Ectodermal cell (in vitro differentiated cells): ENCODE measurements at regions not wholly inside any gene's neighbourhood (a gene's known extent, or its start where the extent isn't known, plus 50 kb on each side); places are given as distances from the start of the nearest gene placed in this dataset.

ENCODE experiments used
- H3K27ac ChIP-seq: 2 replicates; pipeline ENCODE4 v1.7.0; 2013; ENCODE audit warnings: mild to moderate bottlenecking, low read depth, low read length; ENCODE audit not compliant: insufficient read depth, poor library complexity, severe bottlenecking
- H3K27me3 ChIP-seq: 2 replicates; pipeline ENCODE4 v1.7.0; 2013; ENCODE audit warnings: mild to moderate bottlenecking, low read length; ENCODE audit not compliant: insufficient read depth, control insufficient read depth, poor library complexity, severe bottlenecking
- H3K36me3 ChIP-seq: one replicate; pipeline ENCODE4 v1.7.0; 2013; ENCODE audit warnings: low read length; ENCODE audit not compliant: control insufficient read depth, insufficient read depth
- H3K4me1 ChIP-seq: one replicate; pipeline ENCODE4 v1.7.0; 2013; ENCODE audit warnings: low read length; ENCODE audit not compliant: control insufficient read depth, insufficient read depth
- H3K4me3 ChIP-seq: 2 replicates; pipeline ENCODE4 v1.7.0; 2013; ENCODE audit warnings: low read depth, low read length, control low read depth; ENCODE audit not compliant: insufficient read depth
- H3K9me3 ChIP-seq: 2 replicates; pipeline ENCODE4 v1.7.0; 2013; ENCODE audit warnings: mild to moderate bottlenecking, low read length, moderate library complexity; ENCODE audit not compliant: control insufficient read depth
- WGBS, 2 experiments: methylation state at CpG; one replicate each; pipeline ENCODE4 v1.1.7; 2013; ENCODE audit warnings: missing lambda C conversion rate in 2 of 2; 5-methylcytosine and 5-hydroxymethylcytosine counted together

DNA sequence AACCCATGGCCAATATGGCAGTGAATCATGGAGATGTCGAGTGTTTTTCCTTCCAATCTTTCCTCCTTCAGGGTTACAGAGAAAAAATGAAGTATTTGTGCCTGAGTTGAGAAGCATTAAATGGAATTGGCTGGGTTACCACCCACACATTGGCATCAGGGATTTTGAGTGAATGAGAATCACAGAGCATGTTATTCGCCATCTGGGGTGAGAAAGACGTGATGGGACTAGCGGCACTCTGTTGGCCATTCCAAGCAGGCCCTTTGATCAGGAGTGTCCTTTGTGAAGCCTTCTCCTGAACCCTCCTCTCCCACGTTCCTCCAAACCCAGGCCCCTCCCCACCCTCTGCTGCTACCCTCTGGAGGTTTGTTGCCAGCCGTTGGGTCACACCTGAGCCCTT, 84.2 kb upstream of the PCDH8 start:
- Histone ChIP-seq H3K27ac (peak overlapping the region; percentile 3), H3K36me3 (no peaks in the 10 kb centered on the region), H3K4me1 (peaks cover 24% of the 10 kb centered on the region), H3K27me3 (no peaks in the 10 kb centered on the region), H3K9me3 (no peaks in the 10 kb centered on the region), H3K4me3 (no peak overlapping the region)
- 86 to 89% methylated on average over 6 of the region's 6 CpGs for WGBS, 2 experiments

DNA sequence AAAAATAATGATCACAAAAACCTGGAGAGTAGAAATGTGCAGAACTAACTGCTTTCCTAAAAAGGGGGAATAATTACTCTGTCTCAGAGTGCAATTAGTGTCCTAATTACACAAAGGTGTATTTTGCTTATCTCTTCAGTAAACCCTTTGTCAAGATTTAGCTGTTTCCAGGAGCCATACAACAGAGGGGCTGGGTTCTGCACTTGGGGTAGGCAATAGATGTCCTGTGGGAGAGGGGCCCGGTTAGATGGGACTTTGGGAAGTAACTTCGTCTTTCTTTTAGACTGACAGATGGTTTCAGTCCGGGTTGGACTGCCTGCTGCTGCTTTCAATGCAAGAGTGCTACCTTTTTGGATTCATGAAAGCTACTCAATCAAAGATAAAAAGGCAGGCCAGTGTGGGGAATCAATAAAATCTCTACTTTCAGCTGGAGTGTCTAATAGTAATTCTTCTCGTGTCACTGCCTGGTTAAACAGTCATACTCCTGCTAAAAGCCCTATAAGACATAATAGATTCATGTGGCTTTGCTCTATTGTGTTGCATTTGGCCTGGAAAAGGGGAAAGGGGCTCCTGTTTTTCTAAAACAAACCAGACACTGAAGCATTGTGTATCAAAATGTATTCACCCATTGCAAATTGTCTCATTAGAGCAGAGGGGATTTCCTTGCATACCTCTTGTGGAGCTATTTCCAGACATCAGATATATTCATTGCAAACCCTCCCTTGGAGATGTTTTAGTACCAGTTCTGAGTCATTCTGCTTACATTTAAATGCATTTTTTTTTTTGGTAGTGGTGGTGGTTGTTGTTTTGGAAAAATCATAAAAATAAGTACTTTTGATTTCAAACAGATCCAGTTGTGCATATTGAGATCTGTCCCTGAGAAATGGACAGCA, 83.3 kb upstream of the PCDH8 start:
- no peaks in the 10 kb centered on the region for H3K27me3 ChIP-seq
- H3K9me3 ChIP-seq: no peaks in the 10 kb centered on the region
- H3K4me1 ChIP-seq: peaks cover 24% of the 10 kb centered on the region
- H3K27ac ChIP-seq: peak overlapping the region; percentile 52
- 50% methylated on average over 4 of the region's 4 CpGs for WGBS, 2 experiments
- no peak overlapping the region for H3K4me3 ChIP-seq
- no peaks in the 10 kb centered on the region for H3K36me3 ChIP-seq

DNA sequence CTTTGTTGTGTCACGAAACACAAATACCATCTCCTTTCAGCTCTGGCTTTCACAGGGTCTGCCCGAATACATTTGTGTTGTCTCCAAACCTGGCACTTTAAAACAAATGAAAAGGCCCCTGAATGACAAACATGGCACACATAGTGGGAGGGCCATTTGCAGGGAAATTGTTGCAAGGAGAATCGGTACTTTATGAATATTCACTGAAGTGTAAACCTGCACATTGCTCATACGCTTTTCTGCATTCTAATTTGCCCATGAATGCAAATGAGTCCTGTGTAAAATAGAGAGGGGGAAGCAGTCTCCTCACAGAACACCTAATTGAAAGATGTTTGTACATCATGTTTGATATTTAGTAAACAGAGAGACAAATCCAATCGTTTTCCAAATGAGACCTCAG, 82.7 kb upstream of the PCDH8 start:
- no peak overlapping the region for H3K4me3 ChIP-seq
- H3K9me3 ChIP-seq: no peaks in the 10 kb centered on the region
- no peak overlapping the region for H3K27ac ChIP-seq
- H3K27me3 ChIP-seq: no peaks in the 10 kb centered on the region
- H3K36me3 ChIP-seq: no peaks in the 10 kb centered on the region
- 87 to 94% methylated on average over 4 to 5 of the region's 5 CpGs for WGBS, 2 experiments
- H3K4me1 ChIP-seq: peaks cover 24% of the 10 kb centered on the region

DNA sequence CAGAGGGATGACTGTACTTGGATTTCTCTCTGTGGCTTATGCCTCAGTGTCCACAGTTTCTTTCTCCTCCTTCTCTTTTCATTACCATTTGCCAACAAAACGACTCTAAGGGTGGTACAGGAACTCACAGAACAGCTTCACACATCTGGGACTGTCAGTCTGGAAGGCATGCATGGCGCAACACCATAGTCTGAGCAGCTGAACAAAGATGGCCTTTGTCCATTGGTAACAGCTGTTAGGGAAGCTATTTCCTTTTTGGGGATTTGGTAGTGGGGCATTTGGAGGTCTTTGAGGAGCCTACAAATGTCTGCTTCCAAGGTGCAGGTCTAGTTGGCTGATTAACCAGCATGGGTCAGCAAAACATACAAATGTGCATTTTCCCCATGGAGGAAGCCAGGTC, 81.4 kb upstream of the PCDH8 start:
- H3K36me3 ChIP-seq: no peaks in the 10 kb centered on the region
- no peaks in the 10 kb centered on the region for H3K9me3 ChIP-seq
- WGBS, 2 experiments: 96% methylated on average over 2 of the region's 2 CpGs
- peaks cover 29% of the 10 kb centered on the region for H3K4me1 ChIP-seq
- H3K27me3 ChIP-seq: no peaks in the 10 kb centered on the region
- H3K4me3 ChIP-seq: no peak overlapping the region
- H3K27ac ChIP-seq: no peak overlapping the region

DNA sequence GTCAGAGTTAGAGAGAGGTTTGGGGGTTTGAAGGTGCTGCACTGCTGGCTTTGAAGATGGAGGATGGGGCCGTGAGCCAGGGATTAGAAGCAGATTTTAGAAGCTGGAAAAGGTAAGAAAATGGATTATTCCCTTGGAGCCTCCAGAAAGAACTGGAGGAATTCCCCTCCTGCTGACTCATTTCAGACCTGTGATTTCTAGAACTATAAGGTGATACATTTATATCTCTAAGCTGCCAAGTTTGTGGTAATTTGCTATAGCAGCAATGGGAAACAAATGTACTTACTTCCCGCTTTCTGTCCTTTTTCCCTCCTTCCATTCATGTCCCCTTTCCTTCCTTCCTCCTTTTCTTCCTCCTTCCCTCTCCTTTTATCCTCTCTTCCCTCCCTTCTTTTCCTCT, 78.5 kb upstream of the PCDH8 start:
- no peak overlapping the region for H3K27ac ChIP-seq

DNA sequence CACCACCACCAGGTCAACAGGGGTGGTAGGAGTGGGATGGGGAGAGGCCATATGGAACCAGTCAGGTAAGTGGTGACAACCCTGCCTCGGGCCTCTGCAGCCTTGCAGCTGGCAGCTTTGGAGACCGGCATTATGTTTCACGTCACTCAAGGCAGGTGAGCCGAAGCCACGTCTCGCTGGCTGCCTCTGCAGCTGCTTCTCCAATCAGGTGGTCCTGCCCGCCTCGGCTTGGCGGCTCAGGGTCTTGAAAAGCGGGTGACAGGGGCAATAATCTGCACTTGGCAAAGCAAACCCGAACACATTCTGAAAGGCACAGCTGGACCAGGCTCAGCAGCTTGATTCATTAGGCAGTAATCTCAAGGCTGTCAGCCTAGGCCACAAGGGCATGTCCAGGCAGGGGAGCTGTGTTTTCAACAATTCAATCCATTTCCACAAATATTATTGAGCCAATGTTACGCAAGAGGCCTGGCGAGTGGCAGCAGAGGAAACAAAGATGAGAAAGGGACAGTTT, 77.4 kb upstream of the PCDH8 start:
- Histone ChIP-seq H3K4me3 (no peak overlapping the region), H3K4me1 (peaks cover 18% of the 10 kb centered on the region), H3K9me3 (no peaks in the 10 kb centered on the region), H3K27ac (no peak overlapping the region), H3K27me3 (no peaks in the 10 kb centered on the region), H3K36me3 (no peaks in the 10 kb centered on the region)
- 91 to 92% methylated on average over 13 of the region's 13 CpGs for WGBS, 2 experiments

More for the DNA sequence above, 78.5 kb upstream of the PCDH8 start:
- Histone ChIP-seq H3K4me1 (peaks cover 29% of the 10 kb centered on the region), H3K36me3 (no peaks in the 10 kb centered on the region), H3K27me3 (no peaks in the 10 kb centered on the region), H3K9me3 (no peaks in the 10 kb centered on the region), H3K4me3 (no peak overlapping the region)
- WGBS, 2 experiments: 91 to 93% methylated on average over 2 of the region's 2 CpGs

DNA sequence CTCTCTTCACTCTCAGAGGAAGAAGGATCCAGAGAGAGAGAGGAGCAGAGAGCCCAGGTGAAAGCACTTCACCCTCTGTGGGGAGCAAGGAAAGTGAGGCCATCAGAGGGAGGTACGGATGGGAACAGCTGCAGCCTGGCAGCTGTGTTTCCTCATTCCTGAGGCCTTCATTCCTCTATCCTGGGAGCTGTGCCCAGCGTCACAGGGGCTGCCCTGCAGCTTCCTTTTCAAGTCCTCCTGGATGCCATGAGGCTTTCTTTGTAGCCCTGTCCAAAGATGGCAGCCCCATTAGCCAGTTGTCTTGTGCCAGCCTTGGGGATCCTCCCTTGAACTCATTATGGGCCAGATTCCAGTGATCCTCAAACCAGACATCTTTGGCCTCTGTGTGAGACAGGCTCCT, 76.8 kb upstream of the PCDH8 start:
- WGBS, 2 experiments: 83 to 84% methylated on average over 2 of the region's 2 CpGs
- Histone ChIP-seq H3K27me3 (no peaks in the 10 kb centered on the region), H3K27ac (no peak overlapping the region), H3K36me3 (no peaks in the 10 kb centered on the region), H3K4me1 (peaks cover 13% of the 10 kb centered on the region), H3K9me3 (no peaks in the 10 kb centered on the region), H3K4me3 (no peak overlapping the region)

DNA sequence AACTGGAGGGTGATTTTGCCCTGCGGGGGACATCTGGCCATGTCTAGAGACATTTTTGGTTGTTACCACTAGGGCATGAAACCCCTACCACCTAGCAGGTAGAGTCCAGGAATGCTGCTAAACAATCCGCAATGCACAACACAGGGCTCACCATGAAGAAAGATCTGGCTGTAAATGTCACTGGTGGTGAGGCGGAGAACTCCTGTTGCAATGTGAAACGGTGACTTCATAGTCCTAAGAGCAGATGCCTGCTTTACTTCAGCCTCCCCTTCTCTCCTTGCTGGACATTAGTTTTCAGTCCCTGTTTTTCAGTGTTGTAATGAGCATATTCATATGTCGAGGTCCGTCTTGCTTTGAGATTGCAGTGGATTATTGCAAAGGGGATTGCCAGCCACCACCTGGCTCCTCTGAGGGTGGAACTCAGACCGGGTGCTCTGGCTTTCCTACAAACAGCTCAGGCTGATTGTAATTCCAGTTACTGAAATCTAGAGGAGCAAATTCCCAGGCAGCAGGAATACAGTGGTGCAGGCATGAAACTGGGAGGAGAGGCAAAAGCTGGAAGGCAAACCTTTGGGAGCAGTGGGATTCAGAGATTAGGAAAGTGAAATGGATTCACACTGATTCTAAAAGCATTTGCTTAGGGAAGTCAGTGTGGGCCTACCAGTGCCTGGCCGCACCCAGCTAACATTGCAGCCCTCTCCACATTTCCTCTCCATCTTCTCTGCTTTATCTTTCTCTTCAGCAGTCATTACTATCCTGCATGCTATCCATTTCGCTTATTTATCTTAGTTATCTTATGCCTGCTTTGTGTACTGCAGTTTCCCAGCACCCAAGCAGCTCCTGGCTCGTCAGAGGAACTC, 76.1 kb upstream of the PCDH8 start:
- Histone ChIP-seq H3K4me1 (peaks cover 13% of the 10 kb centered on the region), H3K9me3 (no peaks in the 10 kb centered on the region), H3K27ac (no peak overlapping the region), H3K27me3 (no peaks in the 10 kb centered on the region), H3K36me3 (no peaks in the 10 kb centered on the region), H3K4me3 (no peak overlapping the region)
- 84 to 89% methylated on average over 10 of the region's 10 CpGs for WGBS, 2 experiments

DNA sequence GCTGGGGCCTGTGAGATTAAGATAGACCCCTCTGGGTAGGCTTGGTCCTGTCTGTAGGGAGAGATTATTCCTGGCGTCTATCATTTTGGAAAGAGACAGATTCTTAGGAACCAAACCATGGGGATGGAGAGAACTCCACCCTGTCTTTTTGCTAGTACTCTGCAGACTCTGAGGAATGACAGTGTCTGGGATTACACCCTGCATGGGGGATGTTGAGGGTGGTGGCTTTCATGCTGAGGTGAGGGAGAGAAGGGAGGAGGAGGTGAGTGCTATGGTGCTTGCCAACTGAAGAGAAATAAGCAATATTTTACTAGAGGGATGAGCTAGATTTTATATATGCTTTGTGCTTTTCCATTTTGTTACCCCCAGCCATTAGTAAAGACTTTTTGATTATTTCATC, 74.5 kb upstream of the PCDH8 start:
- 90 to 96% methylated on average over 1 of the region's 1 CpG for WGBS, 2 experiments

DNA sequence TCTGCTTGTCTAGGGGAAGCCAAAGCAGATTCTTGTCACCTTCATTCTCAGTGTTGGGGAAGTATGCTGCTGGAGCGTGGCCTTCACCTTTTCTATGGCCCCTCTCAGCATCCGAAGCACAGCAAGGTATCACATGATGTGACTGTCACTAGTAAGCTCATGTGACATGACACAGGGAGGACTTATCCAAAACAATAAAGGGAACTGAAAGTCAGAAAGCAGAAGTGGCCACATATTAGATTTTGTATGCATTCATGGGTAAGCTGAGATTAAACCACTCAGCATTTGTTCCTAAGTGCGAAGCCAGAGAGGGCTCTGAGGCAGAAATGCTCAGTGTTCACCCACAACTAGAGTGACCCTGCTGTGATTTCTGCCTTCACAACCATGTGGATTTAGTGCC, 72.8 kb upstream of the PCDH8 start:
- Histone ChIP-seq H3K9me3 (no peaks in the 10 kb centered on the region), H3K27me3 (no peaks in the 10 kb centered on the region), H3K27ac (no peak overlapping the region), H3K36me3 (no peaks in the 10 kb centered on the region), H3K4me3 (no peak overlapping the region), H3K4me1 (peaks cover 13% of the 10 kb centered on the region)
- 87 to 97% methylated on average over 3 of the region's 3 CpGs for WGBS, 2 experiments

More for the DNA sequence above, 74.5 kb upstream of the PCDH8 start:
- H3K4me3 ChIP-seq: no peak overlapping the region
- H3K27me3 ChIP-seq: no peaks in the 10 kb centered on the region
- H3K36me3 ChIP-seq: no peaks in the 10 kb centered on the region
- H3K27ac ChIP-seq: no peak overlapping the region
- no peaks in the 10 kb centered on the region for H3K9me3 ChIP-seq
- peaks cover 13% of the 10 kb centered on the region for H3K4me1 ChIP-seq
